Hepatocyte (in vitro differentiated cells): ENCODE measurements at regions not wholly inside any gene's neighbourhood (a gene's known extent, or its start where the extent isn't known, plus 50 kb on each side); places are given as distances from the start of the nearest gene placed in this dataset.

Source experiments
- EZH2 ChIP-seq: fragments of 200-600 bp; sonication (generic); IDR thresholded peaks from 2 replicates; pipeline ENCODE4 v1.6.1; 2016; ENCODE audit warnings: antibody characterized with exemption, mild to moderate bottlenecking, borderline replicate concordance
- EZH2phosphoT487 ChIP-seq: fragments of 200-600 bp; sonication (generic); IDR thresholded peaks from one replicate; pipeline ENCODE4 v1.6.1; 2018; ENCODE audit warnings: antibody characterized with exemption, mild to moderate bottlenecking, low read depth, moderate library complexity; ENCODE audit not compliant: unreplicated experiment, severe bottlenecking
- TF ChIP-seq, protein P1 (sequence below): fragments of 200-600 bp; sonication (generic); IDR thresholded peaks from 2 replicates; pipeline ENCODE4 v1.5.1; 2016; ENCODE audit warnings: antibody characterized with exemption, mild to moderate bottlenecking; ENCODE audit not compliant: poor library complexity

DNA sequence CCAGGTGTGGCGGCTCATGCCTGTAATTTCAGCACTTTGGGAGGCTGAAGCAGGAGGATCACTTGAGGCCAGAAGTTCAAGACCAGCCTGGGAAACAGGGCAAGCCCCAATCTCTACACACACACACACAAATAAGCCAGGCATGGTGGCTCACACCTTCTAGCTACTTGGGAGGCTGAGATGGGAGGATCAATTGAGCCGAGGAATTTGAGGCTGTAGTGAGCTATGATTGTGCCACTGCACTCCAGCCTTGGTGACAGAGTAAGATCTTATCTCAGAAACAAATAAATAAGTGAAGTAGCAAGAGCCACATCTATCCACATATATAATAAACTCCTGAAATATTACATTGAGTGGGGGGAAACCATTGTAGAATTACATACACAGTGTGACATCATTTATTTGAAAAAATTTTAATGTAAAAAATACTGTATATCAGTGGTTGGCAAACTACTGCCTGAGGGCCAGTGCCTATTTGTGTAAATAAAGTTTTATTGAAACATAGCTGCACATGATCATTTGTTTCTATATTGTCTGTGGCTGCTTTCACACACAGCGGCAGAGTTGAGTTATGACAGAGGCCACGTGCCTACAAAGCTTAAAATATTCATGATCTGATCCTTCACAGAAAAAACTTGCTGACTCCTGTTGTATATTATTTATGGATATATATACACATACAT is 54.7 kb upstream of the ARHGEF7 start:
- TF ChIP-seq, protein P1, sequence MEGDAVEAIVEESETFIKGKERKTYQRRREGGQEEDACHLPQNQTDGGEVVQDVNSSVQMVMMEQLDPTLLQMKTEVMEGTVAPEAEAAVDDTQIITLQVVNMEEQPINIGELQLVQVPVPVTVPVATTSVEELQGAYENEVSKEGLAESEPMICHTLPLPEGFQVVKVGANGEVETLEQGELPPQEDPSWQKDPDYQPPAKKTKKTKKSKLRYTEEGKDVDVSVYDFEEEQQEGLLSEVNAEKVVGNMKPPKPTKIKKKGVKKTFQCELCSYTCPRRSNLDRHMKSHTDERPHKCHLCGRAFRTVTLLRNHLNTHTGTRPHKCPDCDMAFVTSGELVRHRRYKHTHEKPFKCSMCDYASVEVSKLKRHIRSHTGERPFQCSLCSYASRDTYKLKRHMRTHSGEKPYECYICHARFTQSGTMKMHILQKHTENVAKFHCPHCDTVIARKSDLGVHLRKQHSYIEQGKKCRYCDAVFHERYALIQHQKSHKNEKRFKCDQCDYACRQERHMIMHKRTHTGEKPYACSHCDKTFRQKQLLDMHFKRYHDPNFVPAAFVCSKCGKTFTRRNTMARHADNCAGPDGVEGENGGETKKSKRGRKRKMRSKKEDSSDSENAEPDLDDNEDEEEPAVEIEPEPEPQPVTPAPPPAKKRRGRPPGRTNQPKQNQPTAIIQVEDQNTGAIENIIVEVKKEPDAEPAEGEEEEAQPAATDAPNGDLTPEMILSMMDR = no peak
- no peak for TF ChIP-seq EZH2phosphoT487
- TF ChIP-seq EZH2 = no peak
